HG03432 (cell line): ENCODE measurements at regions not wholly inside any gene's neighbourhood (a gene's known extent, or its start where the extent isn't known, plus 50 kb on each side); places are given as distances from the start of the nearest gene placed in this dataset.
"Not testable (repeated sequence)": the region's sequence is repeated elsewhere in the genome, so short reads cannot be mapped to it uniquely, and the experiment has no call there.

ENCODE experiments used
- ATAC-seq: cut with Tn5 transposase; IDR thresholded peaks from one replicate; pipeline ENCODE4 v1.9.1; 2021; ENCODE audit warnings: mild to moderate bottlenecking, moderate library complexity; ENCODE audit not compliant: unreplicated experiment

GRCh38 chr17:62206550-62206949 is 141.5 kb upstream of the MED13 start:
- no peak for ATAC-seq

DNA sequence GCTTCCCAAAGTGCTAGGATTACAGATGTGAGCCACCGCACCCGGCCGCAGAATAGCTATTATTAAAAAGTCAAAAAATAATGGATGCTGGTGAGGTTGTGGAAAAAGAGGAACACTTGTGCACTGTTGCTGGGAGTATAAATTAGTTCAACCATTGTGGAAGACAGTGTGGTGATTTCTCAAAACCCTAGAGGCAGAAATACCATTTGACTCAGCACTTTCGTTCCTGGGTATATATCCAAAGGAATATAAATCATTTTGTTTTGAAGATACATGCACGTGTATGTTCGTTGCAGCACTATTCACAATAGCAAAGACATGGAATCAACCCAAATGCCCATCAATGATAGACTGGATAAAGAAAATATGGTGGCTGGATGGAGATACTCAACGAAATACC is 132.1 kb upstream of the MED13 start:
- not testable (repeated sequence) for ATAC-seq

DNA sequence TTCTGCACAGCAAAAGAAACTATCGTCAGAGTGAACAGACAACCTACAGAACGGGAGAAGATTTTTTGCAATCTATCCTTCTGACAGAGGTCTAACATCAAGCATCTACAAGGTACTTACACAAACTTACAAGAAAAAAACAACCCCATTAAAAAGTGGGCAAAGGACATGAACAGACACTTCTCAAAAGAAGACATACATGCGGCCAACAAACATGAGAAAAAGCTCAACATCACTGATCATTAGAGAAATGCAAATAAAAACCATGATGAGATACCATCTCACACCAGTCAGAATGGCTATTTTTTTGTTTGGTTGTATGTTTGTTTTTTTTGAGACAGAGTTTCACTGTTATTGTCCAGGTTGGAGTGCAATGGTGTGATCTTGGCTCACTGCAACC is 131.5 kb upstream of the MED13 start:
- not testable (repeated sequence) for ATAC-seq

GRCh38 chr17:62194401-62194800 is 129.3 kb upstream of the MED13 start:
- no peak for ATAC-seq

DNA sequence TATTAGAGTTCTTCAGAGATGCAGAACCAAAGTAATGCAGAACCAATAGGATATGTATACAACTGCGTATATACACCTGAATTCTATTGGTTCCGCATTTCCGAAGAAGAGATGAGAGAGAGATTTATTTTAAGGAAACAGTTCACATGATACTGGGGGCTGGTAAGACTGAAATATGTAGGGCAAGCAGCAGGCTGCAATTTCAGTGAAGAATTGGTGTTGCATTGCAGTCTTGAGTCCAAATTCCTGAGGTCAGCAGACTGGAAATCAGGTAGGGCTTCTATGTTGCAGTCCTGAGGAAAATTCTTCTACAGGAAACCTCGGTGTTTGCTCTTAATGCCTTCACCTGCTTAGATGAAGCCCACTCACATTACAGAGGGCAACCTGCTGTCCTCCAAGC is 128.2 kb upstream of the MED13 start:
- ATAC-seq, result no peak

GRCh38 chr17:62191390-62192361 is 126.6 kb upstream of the MED13 start:
- no peak for ATAC-seq

- ATAC-seq, result no peak
Observed at GRCh38 chr17:62189377-62189776, 124.3 kb upstream of the MED13 start.

- ATAC-seq, result no peak
Observed at GRCh38 chr17:62188713-62189112, 123.6 kb upstream of the MED13 start.

DNA sequence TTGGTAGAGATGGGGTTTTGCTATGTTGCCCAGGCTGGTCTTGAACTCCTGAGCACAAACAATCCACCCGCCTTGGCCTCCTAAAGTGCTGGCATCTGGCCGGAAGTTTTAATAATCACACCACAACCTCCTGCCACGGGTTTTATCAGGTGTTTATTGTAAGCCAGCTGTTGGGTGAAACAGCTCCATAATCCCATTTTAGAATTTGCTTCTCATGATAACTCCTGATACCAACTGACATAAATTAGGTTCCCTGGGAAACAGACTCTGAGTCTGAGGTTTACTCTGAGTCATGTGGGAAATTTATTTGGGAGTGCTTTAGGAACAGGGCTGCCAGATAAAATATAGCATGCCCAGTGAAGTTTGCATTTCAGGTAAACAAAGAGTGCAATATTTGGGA is 122.6 kb upstream of the MED13 start:
- ATAC-seq, result no peak

DNA sequence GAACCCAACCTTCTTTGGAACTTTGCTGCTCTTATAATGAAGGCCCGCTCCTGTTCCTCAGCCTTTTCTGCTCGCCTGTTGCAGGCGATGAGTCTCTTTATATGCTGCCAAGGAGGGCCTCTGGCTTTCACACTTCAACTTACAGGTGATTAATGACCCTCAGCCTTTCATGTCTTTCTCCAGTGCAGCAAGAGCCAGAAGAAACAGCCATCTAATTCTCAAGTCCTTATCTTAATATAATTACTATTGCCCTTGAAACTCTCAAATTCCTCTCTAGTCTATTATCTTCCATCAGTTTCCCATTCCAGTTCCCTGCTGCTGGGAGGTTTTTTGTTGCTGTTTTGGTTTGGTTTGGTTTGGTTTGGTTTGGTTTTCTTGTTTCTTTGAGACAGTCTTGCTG is 121.8 kb upstream of the MED13 start:
- ATAC-seq, result no peak

GRCh38 chr17:62180772-62181171 is 115.7 kb upstream of the MED13 start:
- no peak for ATAC-seq

DNA sequence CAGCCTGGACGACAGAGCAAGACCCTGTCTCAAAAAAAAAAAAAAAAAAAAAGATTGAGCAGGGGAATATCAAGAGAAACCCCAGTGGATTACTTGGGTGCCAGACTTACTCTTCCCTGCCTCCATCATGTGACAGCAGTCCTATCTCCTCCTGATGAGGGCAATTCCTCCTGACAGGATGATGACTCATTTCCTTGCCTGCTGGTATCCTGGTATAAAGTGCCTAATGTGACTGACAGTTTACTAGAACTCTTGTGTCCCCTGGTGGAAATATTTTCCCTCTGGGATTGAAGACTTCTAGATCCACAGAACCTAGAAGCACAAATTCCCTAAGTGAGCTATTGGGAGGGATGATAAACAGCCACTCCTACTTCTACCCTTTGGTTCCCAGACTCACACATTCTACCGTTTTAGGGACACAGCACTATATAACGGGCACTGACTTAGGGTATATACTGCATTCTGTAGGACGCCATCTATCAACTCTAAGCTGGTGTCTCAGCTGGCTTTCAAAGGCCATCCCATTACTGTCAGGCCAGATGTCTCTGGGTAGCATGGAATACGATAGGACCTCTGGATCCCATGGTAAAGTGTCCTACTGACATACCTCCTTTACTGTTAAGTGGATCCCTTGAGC is 114.6 kb upstream of the MED13 start:
- no peak for ATAC-seq

GRCh38 chr17:62178579-62178978 is 113.5 kb upstream of the MED13 start:
- no peak for ATAC-seq

DNA sequence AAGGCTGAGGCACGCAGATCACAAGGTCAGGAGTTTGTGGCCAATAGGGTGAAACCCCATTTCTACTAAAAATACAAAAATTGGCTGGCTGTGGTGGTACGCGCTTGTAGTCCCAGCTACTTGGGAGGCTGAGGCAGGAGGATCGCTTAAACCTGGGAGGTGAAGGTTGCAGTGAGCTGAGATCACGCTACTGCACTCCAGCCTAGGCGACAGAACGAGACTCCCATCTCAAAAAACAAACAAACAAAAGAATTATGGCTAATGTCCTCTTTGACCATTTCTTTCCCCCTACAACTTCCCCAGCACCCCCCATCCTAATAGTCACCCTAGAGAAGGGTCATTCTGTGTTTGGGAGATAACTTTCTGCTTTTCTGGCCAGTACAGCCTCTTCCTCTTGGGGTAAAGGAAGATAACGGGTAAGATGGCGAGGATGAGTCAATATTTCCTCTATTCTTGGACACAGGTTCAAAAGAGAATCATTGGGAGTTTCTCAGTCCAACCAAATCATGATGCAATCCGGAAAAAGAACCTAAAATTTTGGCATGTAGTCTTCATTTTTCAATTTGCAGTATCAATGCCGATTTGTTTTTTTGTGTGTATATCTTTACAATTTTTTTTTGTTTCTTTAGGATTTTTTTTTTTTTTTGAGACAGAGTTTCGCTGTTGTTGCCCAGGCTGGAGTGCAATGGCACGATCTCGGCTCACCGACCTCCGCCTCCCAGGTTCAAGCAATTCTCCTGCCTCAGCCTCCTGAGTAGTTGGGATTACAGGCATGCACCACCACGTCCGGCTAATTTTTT is 107.6 kb upstream of the MED13 start:
- no peak for ATAC-seq

- ATAC-seq, result no peak
Observed at GRCh38 chr17:62167076-62167475, 102.0 kb upstream of the MED13 start.

GRCh38 chr17:62164747-62165722 is 100.0 kb upstream of the MED13 start:
- ATAC-seq, result no peak

- ATAC-seq, result no peak
Observed at GRCh38 chr17:62163847-62164246, 98.8 kb upstream of the MED13 start.

GRCh38 chr17:62162898-62163297 is 97.8 kb upstream of the MED13 start:
- no peak for ATAC-seq

DNA sequence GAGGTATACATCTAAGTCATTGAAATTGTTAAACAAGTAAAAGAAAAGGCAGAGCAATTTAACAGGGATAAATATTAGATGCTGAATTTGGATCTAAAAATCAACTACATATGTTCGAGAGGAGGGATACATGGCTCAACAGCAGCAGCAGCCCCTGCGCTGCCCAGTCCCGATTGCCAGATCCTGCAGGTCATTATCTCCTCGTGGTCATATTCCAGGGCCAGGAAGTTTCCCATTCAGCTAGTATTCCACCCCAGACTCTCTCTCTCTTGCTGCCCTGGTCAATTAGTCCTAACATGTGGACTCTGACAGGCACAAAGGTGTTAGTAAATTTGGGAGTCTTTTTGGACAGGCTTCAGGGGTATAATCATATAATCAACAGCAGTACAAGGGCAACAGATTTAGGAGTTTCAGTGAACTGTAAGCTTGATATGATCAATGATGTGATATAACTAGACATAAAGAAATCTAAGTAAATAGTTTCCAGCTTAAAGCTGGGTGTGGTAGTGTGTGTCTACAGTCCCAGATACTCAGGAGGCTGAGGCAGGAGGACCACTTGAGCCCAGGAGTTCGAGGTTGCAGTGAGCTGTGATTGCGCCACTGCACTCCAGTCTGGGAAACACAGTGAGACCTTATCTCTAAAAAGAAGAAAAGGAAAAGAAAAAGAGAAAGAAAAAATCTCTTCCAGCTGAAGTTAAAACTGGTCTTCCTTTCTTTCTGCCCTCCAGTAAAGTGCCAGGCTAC is 96.5 kb upstream of the MED13 start:
- no peak for ATAC-seq

DNA sequence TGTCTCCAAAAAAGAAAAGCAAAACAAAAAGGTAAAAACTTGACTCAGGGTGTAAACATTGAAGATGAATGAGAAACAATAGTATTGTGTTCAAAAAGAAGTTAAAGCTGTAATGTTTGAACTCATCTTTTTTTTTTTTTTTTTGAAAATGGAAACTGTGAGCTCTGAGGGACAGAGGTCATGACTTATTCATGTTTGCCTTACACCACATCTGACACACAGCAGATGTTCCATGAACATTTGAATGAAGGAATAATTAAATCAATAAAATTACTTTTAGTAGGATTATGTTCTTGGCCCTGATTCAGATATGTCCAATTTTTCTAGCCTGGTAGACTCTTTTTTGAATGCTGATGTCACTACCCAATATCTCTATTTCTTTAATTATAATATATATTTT is 95.7 kb upstream of the MED13 start:
- ATAC-seq, result no peak
